ENCODE measurements at regions not wholly inside any gene's neighbourhood (a gene's known extent, or its start where the extent isn't known, plus 50 kb on each side); places are given as distances from the start of the nearest gene placed in this dataset.

DNA sequence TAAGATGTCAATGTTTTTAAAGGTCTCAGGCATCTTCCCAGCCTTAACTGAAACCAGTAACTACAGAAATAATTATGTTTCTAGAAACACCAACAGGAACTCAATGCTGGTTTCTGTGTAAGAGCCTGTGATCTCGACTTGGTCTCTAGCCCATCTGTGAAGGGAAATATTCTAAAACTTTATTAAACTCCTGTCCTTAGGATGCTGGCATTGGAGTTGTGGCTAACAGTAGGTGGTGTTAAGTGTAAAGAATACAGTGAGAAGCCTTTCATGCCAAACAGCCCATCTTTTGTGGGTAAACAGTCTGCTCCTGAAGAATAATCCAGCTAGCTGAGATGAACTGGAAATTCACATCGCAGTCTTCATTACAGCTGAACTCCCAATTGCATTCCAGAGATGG, 133.2 kb downstream of the ADAMTS15 start:
- H3K36me3 ChIP-seq: no peaks in the 10 kb centered on the region
- no peak overlapping the region for H3K27ac ChIP-seq
- no peaks in the 10 kb centered on the region for H3K27me3 ChIP-seq
- no peaks in the 10 kb centered on the region for H3K4me1 ChIP-seq
- TF ChIP-seq, protein P1, sequence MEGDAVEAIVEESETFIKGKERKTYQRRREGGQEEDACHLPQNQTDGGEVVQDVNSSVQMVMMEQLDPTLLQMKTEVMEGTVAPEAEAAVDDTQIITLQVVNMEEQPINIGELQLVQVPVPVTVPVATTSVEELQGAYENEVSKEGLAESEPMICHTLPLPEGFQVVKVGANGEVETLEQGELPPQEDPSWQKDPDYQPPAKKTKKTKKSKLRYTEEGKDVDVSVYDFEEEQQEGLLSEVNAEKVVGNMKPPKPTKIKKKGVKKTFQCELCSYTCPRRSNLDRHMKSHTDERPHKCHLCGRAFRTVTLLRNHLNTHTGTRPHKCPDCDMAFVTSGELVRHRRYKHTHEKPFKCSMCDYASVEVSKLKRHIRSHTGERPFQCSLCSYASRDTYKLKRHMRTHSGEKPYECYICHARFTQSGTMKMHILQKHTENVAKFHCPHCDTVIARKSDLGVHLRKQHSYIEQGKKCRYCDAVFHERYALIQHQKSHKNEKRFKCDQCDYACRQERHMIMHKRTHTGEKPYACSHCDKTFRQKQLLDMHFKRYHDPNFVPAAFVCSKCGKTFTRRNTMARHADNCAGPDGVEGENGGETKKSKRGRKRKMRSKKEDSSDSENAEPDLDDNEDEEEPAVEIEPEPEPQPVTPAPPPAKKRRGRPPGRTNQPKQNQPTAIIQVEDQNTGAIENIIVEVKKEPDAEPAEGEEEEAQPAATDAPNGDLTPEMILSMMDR (IDR thresholded peaks at IDR 0.05): no peak
- H3K9me3 ChIP-seq: no peaks in the 10 kb centered on the region
- ATAC-seq (no peak), DNase-seq (no peak)
- intact Hi-C loops (cut with DNase I): no loop called here
- no peak overlapping the region for H3K4me3 ChIP-seq

DNA sequence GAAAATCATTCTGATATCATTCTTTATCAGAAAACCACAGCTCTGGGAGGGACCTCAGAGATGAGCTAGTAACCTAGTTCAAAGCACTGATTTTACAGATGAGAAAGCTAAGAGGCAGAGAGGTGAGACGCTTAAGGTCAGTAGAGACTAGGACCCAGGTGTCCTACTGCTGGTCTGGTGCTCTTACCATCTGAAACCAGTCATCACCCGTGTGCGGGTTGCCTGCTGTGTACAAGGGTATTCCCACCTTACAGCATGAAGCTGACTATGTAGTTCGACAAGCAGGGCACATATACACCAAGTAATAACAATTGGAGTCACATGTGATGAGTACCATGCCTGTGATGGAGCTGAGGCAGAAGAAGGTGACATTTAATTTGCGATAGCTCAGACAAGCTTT, 133.7 kb downstream of the ADAMTS15 start:
- DNase-seq (no peak), ATAC-seq (no peak)
- Histone ChIP-seq H3K27ac (peak overlapping the region in 1 of 2 donors; percentile 13), H3K4me1 (no peaks in the 10 kb centered on the region), H3K27me3 (no peaks in the 10 kb centered on the region), H3K36me3 (no peaks in the 10 kb centered on the region), H3K9me3 (no peaks in the 10 kb centered on the region), H3K4me3 (no peak overlapping the region)
- intact Hi-C loops (cut with DNase I): no loop called here
- TF ChIP-seq, protein P1 (IDR thresholded peaks at IDR 0.05): no peak

DNA sequence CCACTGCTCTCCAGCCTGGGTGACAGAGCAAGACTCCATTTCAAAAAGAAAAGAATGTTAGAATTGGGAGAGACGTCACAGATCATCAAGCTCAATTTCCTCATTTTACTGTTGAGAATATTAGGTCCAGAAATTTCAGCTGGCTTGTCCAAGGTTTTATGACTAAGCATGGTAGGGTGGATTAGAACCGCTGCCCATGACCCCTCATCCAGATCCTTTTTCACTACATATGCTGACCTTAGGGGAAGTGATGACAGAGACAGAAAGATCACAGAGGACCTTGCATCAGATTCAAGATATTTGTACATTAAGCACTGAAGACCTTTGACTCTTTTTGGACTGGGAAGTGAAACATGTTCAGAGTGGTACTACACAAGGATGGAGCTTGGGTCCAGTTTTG, 134.5 kb downstream of the ADAMTS15 start:
- ATAC-seq: no peak
- Histone ChIP-seq H3K4me3 (no peak overlapping the region), H3K4me1 (no peaks in the 10 kb centered on the region), H3K9me3 (peaks cover 0 to 3% of the 10 kb centered on the region in 2 donors), H3K27me3 (no peaks in the 10 kb centered on the region), H3K36me3 (no peaks in the 10 kb centered on the region), H3K27ac (peak overlapping the region in 1 of 2 donors; percentile 13)
- intact Hi-C loops (cut with DNase I): no loop called here
- DNase-seq: no peak
- TF ChIP-seq, protein P1 (IDR thresholded peaks at IDR 0.05): no peak

DNA sequence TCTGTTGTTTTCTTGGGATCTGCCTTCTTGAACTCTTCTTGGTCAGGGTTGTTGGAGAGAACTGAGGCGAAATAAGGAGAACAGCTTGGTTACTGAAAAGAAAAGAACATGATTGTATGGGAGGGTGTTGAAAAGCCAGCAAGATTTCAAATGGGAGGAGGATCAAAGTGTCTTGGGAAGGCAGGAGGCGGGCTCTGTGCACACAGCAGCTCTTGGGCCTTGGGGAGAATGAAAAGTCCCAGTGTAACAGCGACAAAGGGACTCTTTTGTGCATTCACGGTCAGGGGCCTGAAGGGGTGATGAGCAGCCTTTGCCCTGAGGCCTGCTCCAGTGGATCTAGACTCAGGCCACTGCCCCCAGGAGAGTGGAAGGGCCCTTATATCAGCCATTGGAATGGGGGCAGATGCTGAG, 135.4 kb downstream of the ADAMTS15 start:
- DNase-seq (peak in 1 of 4 donors; percentile 60), ATAC-seq (no peak)
- TF ChIP-seq, protein P1 (IDR thresholded peaks at IDR 0.05): no peak
- no peaks in the 10 kb centered on the region for H3K36me3 ChIP-seq
- H3K4me3 ChIP-seq: no peak overlapping the region
- peaks cover 0 to 3% of the 10 kb centered on the region in 2 donors for H3K9me3 ChIP-seq
- no peak overlapping the region for H3K27ac ChIP-seq
- intact Hi-C loops (cut with DNase I): no loop called here
- no peaks in the 10 kb centered on the region for H3K4me1 ChIP-seq
- H3K27me3 ChIP-seq: no peaks in the 10 kb centered on the region

DNA sequence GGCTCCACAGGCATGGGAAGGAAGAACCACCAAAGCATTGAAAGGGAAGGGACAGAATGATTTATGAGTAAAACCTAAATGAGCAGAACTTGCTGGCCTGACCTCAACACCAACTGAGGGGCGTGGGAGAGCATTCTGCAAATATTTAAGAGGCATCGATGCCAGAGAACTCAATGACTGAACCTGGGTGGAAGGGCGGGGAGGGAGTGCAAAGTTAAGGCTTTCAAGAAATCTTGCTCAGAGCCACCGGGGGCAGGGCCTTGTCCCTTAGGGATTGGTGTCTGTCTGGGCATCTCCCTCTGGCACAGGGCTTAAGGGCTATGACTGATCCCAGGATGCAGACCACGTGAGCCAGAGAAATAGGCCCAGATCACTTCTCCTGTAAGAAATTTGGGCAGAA, 137.1 kb downstream of the ADAMTS15 start:
- no peaks in the 10 kb centered on the region for H3K36me3 ChIP-seq
- no peak for DNase-seq
- H3K9me3 ChIP-seq: peaks cover 0 to 3% of the 10 kb centered on the region in 2 donors
- intact Hi-C loops (cut with DNase I): no loop called here
- no peak overlapping the region for H3K27ac ChIP-seq
- H3K4me1 ChIP-seq: no peaks in the 10 kb centered on the region
- H3K4me3 ChIP-seq: no peak overlapping the region
- TF ChIP-seq, protein P1 (IDR thresholded peaks at IDR 0.05): no peak
- no peak for ATAC-seq
- no peaks in the 10 kb centered on the region for H3K27me3 ChIP-seq

Data from left lung (tissue), 4 donors.